Hippocampal formation (tissue), 2 donors: ENCODE measurements at regions not wholly inside any gene's neighbourhood (a gene's known extent, or its start where the extent isn't known, plus 50 kb on each side); places are given as distances from the start of the nearest gene placed in this dataset.
A peak's percentile ranks its signal among the peaks of the same experiment; 100 is the strongest.

Experiments used
- DNase-seq, 2 donors: peaks; one replicate each; lab custom pipeline; 2025; lab: John Stamatoyannopoulos, UW

DNA sequence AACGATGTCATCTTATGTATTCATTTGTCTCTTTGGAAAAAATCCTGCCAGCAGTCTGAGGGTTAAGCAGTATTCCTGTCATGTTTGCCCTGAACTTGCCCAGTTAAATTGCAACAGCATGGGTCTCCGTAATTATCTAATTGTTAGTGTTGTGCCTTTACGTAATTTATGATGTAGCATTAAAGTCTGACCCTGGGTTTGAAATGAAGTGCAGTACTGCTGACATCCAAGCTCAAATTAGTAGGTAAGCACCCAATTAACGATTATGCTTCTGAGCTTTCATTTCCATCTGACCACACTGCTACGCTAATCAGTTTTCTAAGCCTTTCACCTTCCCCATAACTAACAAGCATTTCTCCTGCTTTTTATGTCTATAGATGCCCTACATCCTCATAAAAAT, 241.8 kb downstream of the ARRDC4 start:
- no peak for DNase-seq

DNA sequence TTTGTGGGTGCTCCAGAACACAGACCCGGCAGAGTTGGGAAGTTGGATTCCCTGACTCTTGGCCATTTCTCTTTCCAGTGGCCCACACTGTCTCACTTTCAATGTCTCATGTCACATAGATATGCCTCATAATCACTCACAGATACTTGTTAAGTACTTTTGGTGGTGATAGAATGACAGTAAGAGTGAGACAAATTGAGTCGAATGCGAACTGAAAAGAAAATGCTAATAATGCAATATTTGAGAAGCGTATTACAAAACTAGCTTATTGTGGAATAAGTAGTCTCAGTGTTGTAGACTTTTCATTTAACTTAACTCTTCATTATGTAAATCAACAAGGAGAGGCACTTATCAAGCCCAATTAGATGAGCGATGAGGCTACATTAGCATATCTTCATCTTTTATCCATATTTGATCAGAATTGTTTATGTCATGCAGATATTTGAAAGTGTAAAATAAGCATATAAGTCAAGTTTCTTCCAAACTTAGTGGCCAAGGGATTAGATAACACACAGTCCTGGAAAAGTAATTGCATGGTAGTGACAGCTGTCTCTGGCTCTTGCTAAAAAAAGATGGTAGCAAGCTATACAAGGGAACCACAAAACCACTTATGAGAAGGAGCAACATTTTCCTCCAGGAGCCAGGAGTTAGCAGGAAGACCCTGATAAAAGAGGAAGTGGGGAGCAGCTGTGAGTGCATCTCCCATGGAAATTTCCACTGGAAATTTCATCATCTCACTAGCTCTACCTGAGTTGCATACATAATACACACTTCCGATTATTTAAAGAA, 243.6 kb downstream of the ARRDC4 start:
- no peak for DNase-seq

DNA sequence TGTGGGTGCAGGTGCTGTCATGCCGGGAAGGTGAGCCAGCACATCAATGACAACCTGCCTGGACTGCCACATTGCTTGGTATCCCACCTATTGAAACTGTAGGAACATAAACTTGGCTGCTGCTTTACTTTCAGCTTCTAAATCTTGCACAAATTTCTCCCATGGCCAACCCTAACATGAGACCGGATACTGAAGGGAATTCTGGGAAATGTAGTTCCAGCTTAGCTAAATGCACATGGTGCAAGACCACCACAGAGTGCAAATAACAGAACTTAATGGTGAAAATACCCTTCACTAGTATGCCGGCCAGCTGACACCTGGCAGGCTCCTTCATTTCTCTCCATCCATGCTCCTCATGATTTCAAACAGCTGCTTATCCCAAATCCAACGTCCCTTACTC, 247.4 kb downstream of the ARRDC4 start:
- no peak for DNase-seq

DNA sequence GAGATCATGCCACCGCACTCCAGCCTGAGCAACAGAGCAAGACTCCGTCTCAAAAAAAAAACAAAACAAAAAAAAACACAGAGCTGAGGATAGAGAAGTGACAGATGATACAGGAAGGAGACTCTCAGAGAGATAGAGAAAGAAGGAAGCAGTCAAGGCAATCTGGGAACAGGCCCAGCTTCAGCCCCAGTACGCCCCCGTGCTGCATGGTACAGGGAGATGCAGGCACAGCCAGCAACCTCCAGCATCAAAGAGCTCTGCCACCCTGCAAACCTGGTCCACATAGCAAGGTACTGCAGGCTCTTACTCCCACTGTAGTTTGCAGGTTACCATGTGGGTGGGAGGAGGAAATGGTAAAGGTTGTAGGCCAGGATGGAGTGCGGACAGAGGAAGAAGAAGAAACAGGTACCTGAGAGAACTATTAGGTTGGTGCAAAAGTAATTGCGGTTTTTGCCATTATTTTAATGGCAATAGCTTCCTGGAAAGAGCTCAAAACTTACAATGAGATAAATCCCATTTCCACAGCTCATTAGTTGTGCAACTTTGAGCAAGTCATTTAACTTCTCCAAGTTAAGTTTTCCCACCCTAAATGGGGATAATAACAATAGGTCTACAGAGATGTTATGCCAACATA, 253.0 kb downstream of the ARRDC4 start:
- DNase-seq, result peak in 1 of 2 donors; percentile 6

DNA sequence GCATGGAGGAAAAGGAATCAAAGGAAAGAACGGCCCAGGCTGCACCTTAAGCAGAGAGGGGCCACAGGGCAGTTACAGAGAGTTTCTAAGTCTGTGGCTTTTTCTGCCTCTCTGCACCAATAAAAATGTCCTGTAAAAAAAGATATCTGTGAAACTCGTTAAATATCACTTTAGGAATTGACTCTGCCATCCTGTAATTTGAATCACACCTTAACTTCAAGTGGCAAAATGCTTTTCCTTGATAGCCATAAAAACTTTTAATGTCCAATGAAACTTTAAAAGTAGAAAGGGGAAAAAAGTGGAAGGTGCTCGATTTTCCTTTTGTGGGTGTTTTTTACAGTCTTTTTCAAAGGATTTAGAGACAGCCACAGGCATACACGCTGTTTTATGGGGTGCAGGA, 255.7 kb downstream of the ARRDC4 start:
- DNase-seq, result no peak

DNA sequence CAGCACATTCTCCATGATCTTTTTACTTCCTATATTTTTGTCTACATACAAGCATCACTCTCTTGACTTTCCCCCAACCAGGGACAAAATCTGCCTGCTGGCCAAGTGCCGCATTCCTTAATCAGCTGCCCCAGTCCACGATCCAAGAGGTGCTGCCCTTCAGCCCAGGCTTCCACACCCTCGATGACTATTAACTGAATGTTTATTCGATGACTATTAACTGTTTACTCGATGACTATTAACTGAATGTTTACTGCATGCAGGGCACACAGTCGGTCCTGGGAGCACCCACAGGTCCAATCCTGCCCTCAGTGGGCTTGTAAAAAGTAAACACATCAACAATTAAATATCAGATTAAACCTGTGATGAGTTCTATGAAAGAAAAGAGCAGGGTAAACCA, 256.9 kb downstream of the ARRDC4 start:
- no peak for DNase-seq

DNA sequence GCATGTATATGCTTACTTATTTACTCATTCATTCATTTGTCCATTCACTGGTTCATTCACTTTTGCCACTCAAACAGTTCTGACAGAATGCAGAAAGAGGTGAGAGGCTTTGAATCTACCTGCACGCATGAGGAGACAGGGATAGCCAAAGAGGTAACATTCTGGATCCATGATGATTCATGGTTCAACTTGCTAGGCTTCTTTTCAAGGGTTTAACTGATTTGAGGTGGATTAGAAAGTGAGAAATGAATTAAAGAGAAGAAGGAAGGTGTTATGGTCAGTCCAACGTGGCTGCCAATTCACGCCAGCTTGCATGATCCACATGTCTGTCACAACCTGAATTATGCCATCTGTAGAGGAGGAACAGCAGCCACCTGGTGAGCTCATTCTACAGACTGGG, 260.6 kb downstream of the ARRDC4 start:
- no peak for DNase-seq

DNA sequence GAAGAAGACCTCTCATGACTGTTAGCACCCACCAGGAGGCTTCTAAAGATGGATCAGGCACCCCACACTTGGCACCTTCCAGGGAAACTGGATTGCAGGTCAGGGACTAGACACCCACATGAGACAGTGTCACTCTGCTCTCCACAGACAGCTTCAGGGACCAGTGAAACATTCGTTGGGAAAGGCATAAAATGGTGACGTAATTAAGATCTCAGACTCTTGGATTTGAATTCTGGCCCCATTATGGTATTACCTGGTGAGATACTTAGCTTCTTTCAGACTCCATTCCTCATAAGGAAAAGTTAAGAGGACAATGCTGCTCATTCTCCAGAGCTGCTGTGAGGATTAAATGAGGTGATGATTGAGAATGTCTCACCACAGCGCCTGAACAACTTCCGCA, 261.1 kb downstream of the ARRDC4 start:
- no peak for DNase-seq

DNA sequence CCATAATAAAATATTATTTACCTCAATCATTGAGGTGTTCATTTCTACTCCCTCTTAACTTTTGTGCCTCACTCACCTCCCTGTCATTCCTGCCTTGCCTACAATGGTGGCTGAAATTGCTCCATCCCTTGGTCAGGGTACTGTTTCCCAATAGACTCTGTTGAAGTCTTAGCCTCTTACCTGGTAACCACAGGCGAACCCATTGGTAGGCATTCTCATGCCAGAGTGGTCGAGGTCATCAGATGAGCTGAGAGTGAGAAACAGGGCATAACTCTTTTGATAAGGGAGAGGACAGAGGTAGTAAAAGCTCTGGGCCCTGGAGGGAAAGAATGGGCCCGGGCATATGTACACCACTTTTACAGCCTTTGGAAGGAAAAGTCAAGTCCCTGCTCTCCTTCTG, 265.6 kb downstream of the ARRDC4 start:
- DNase-seq, result no peak

DNA sequence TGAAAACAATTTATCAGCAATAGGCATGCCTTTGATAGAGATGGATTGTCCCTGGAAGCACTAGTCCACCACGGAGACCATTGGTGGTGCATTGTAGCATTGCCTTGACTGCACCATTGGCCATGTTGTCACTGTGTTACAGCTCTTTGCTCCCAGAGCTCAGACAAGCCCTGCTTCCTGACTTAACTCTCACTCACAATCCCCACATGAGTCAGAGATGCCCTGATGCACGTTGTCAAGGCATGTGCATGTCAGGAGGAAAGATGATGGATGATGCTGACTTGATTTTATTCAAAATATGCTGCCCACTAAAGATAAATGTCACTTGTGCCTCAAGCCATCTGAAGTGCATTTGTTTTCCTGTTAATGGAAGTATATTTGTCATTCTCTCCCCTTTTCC, 266.1 kb downstream of the ARRDC4 start:
- no peak for DNase-seq

DNA sequence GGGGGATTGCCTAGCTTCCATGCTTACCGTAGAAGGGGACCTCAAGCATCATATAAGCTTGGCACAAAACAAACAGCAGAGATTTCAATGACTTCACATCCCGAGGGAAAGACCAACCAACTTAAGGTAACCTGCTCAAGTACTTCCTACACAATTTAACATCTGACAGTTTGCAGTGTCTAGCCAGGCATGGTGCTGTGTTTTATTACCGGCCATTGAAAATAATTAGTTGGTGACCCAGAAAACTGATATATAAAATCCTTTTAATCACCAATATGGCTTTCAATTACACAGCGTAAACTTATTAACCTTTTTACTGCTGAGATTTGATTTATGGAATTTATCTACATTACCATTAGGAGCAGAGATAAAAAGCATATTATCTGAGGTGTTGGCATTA, 268.3 kb downstream of the ARRDC4 start:
- DNase-seq, result no peak

DNA sequence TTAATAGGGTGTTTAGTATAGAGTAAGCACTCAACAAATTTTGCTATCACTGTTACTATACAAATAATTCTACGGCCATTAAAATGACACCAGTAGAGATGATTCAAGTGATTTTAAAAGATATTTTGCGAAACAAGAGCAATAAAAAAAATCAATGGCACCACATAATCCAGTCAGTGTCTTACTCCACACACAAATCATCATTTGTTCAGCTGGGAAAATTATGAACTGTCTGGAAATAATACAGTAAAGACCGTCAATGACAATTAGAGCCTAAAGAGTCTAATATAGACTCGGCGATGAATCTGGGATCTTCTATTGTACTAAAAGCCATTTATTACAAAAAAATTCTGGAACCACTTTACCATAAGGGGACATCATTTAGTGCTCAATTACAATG, 270.5 kb downstream of the ARRDC4 start:
- DNase-seq, result no peak

DNA sequence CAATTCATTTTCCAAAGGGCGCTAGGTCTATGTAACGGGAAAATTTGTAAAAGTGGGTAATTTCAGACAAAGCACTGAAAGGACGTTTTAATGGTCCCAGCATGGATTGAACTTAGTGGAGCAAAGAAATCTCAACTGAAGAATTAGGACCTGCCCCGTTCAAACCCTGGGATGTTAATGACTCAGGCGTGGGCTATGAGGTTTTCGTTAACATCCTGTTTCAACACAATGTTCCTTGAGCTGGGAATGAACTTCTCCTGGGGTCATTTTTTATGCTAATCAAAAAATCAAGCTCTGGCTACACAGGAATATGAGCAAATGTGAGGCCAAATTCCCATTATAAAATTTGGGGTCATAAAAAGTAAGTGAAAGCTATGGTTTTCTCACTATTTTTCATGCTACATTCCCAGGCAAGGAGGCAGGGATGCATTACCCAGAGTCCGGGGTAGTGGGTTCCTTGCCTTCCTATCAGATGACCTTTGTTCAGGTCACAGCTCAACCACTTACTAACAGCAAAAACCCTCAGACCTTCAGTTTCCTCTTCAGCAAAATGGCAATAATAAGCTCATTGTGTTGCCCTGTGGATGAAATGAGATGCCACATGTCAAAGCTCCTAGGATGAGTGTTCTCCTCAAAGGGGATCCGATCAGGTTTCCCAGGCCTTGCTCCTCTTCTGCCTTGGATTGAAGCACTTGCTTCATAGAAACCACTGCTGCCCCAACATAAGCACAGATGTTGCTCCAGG, 271.4 kb downstream of the ARRDC4 start:
- no peak for DNase-seq

DNA sequence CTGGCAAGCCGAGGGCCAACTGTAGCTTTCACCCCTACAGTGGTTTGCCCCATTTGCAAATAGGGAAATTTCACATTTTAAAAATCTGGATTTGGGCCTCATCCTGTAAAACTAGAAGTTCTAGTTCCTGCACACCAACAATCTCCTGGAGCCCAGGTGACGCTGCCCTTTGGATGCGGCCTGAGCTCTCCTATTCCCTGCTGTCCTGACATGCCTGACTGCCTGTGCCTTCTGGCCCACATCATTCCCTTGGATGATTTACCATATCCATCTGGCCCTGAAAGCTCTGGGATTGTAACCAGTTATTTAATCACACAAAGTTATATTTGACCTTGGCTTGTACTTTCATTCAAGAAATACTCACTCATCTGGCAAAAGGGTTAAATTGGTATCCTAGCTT, 272.3 kb downstream of the ARRDC4 start:
- DNase-seq, result no peak

DNA sequence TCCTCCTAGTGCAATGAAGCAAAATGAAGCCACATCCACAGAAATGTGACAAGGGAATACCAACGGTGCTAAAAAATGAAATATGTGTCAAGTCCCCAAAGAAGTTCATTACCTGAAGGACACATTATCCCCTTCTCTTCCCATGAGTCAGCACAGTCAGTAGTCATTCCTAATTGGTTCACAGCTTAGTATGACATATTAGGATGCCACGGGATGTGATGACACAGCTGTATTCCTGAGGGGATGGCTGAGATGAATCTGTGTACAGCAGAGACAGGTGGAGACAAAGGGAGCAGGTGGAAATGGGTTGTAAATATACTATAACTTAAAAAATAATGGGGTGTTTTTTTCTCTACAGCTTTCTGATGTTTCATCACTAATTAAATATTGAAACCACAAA, 273.4 kb downstream of the ARRDC4 start:
- DNase-seq, result no peak

DNA sequence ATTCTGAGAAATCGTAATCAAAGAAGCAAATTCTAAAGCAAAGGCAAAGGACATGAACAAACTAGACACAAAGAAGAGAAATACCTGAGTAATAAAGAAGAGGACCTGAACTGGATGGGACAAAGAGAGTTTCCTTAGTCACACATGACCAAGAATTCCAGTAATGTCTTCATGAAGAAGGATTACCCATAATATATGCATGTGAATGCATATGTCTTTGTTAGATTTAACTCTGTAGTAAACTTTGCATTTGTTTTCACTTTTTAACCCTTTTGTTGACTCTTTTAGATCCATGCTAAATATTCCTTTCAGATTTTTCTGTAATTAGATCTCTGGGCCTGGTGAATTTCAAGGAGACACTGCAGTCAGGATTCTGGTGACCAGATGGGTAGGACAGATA, 279.8 kb downstream of the ARRDC4 start:
- no peak for DNase-seq

DNA sequence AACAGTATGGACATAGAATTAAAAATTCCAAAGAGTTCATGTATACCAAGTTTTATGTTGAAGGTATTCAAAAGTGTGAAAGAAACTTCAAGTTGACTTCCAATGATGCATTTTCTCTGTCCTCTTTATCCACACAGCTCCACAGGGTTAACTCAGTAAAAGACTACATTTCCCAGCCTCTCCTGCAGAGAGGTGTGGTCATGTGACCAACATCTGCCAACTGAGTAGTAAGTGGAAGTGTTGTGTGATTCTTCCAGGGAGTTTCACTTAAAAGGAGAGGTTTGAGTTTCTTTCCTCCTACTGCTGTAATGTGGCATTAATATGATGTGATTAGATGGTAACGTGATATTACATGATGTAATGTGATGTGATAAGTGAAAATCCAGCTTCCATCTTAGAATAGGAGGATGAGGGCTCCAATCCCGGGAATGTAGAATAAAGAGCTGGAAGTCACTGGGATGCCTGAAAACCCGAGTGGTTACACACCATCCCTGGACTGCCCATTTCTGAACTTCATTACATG, 280.6 kb downstream of the ARRDC4 start:
- DNase-seq, result no peak

DNA sequence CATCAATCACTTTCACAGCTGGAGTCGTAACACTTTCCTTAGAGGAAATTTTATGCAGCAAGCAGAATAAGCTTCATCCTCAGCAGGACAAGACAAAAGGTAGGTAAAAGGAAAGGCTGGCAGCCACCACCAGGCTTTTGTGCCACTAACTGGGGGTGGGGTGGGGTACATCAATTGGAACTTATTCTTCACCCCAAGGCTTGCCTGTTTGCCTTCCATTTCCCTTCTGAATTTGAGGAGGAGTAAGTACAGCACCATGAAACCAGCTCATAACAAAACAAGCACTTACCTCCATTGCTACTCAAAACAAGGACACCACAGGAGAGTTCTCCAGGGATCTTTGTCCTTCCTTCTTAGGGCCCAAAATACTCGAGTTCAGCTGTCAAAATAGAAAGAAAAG, 296.8 kb downstream of the ARRDC4 start:
- DNase-seq, result no peak

DNA sequence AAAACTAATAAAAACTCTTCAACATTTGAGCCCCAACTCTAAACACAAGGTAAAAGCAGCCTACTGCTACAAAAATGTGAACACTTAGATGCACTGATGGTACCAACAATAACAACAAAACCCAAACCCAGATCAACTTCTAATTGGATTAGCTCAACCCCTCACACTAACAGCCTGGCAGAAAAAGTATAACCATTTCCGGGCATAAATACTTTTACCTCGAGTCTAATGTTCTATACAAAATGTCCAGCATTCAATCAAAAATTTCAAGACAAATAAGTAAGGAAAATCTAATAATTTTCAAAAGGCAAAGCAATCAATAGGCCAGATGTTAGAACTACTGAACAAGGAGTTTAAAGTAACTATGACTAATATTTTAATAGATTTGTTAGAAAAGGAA, 303.3 kb downstream of the ARRDC4 start:
- no peak for DNase-seq

DNA sequence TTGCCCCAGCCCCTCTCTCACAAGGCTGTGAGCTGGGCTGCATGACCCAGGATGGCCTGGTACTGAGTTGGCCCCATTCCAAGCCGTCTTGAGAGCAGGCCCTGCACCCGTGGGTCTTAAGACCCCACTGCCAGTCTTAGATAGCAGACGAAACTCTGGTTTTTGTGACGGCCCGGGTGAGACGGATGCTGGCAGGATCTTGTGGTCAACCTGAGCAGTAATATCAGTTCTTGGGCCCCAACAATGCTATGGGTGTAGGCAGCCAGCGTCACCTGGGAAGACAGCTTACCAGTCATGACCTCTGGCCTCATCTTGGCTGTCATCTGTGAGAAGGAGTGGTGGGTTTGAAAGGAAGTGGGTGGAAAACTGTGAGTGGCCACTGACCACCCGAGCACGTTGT, 305.8 kb downstream of the ARRDC4 start:
- DNase-seq, result no peak

DNA sequence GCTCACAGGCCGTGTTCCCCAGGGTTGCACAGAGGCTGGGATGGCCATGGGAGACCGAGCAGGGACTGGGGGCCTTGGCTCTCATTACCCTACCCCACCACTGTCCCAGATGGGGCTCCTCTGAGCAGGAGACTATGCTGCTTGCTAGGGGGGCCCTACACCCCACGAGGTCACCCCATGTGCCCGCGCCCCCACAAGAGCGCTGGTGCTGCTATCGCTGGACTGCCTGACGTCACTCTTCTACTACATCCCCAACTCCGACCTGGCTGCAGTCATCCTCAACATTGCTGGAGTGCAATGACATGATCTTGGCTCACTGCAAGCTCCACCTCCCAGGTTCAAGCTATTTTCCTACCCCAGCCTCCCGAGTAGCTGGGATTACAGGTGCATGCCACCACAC, 307.7 kb downstream of the ARRDC4 start:
- DNase-seq, result no peak

DNA sequence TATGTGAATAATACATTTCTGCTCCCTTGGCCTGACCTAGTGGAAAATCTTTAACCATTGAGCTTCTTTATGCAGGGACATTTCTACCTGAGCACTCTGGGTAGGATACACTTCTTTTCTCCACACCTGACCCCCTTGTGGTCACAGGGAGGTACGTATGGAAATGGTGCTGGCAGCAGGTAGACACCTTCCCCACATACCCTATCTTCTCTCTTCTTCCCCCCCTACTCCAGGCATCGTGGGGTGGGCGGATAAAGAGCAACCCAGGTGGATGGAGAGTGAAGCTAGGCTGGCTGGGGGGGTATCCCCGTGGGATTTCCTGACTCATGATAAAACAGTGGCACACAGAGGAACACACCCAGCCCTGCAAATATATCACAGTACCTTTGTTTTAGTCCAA, 312.1 kb downstream of the ARRDC4 start:
- DNase-seq, result no peak

DNA sequence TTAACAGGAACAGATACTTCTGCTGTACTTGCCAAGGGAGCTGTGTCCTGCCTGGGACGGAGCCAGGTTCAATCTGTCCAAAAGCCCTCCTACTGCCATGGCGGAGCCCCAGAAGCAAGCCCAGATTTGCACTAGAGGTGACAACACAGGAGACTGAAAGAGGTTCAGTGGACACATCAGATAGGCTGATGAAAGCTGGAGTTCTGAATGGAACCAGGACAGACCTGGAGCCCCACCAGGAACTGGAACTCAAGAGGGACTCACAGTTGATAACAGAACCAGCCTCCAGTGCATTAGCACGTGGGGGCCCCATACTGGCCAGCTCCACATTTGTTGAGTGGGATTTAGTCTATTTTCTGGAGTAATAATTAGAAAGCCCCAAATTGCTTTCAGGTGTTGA, 315.5 kb downstream of the ARRDC4 start:
- DNase-seq, result no peak
